GM12875 (cell line): ENCODE measurements at regions not wholly inside any gene's neighbourhood (a gene's known extent, or its start where the extent isn't known, plus 50 kb on each side); places are given as distances from the start of the nearest gene placed in this dataset.

Source experiments
- H3K4me3 ChIP-seq: one replicate; pipeline ENCODE4 v1.5.1; 2011; ENCODE audit warnings: low read depth, low read length, control low read depth
- TF ChIP-seq, protein P1 (sequence below): IDR thresholded peaks from 2 replicates; pipeline ENCODE4 v1.5.1; 2011; ENCODE audit warnings: low read depth, mild to moderate bottlenecking, control low read depth, inconsistent platforms, low read length, moderate library complexity, borderline replicate concordance; ENCODE audit not compliant: insufficient read depth

DNA sequence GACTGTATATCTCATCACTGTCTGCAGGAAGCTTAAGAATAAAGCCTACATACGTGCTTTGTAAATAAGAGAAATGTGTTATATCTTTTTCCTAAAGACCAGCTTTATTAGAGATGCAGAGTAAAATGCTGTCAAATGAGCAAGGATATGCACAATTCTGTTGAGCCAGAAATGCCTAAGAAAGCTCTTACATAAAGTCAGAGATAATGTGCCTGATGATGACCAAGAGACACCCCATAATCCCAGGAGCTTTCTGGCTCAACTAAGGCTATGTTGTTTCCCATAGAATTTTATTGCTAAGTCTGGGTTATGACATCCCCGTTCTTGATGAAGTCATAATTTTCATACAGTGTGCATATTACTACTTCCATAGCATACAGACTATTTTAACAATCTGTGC, 209.9 kb downstream of the GALC start:
- TF ChIP-seq, protein P1, sequence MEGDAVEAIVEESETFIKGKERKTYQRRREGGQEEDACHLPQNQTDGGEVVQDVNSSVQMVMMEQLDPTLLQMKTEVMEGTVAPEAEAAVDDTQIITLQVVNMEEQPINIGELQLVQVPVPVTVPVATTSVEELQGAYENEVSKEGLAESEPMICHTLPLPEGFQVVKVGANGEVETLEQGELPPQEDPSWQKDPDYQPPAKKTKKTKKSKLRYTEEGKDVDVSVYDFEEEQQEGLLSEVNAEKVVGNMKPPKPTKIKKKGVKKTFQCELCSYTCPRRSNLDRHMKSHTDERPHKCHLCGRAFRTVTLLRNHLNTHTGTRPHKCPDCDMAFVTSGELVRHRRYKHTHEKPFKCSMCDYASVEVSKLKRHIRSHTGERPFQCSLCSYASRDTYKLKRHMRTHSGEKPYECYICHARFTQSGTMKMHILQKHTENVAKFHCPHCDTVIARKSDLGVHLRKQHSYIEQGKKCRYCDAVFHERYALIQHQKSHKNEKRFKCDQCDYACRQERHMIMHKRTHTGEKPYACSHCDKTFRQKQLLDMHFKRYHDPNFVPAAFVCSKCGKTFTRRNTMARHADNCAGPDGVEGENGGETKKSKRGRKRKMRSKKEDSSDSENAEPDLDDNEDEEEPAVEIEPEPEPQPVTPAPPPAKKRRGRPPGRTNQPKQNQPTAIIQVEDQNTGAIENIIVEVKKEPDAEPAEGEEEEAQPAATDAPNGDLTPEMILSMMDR = no peak
- H3K4me3 ChIP-seq = no peak overlapping the region

DNA sequence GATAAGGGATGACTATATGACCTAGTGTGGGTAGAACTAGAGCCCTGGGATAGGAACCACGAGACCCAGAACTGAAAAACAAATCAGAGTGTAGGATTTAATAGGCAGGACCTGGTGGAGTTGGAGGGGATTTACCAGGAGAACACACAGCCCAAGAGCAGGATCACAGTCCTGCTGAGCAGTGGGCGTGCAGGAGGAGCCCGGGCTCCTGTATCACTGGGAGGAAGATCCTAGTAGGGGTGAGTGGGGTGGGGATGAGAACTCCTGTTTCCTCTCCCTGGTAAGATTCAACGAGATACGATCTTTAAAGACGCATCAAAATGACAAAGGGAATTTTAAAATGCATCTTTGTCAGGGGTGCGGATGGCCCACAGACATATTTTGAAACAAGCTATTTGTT, 220.1 kb downstream of the GALC start:
- no peak overlapping the region for H3K4me3 ChIP-seq
- TF ChIP-seq, protein P1 = no peak

DNA sequence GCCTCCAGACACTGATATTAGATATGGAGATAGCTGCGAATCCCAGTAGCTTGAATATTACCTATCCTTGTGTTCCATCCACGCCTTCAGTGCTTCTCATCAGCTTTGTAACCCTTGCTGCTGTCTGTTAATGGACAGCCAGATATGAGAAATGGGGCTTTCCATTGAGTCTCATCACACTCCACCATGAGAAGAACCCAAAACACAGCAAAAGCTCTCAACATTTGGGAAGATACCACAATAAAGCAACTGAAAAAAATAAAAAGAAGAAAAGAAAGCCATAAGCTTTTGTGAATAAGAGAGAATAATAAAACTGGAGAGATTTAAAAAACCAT, 225.4 kb downstream of the GALC start:
- TF ChIP-seq, protein P1 = no peak
- no peak overlapping the region for H3K4me3 ChIP-seq

DNA sequence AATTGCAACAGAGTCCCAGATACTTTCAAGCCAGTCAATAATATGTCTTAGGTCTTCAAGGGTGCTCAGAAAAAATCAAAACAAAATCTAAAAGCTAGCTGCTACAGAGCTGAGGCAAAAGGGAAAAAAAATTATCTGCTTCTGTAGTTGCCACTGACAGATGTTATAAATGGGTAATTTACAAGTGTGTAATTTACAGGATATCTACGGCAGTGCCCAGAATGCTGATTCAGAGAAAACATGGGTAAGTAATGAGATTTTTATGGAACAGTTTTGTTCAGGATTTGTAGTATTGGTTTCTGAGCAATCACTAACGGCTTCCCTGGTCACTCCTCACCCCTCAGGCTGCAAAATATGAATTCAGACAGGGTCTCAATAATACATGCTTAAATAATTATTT, 234.1 kb downstream of the GALC start:
- no peak overlapping the region for H3K4me3 ChIP-seq
- TF ChIP-seq, protein P1 = no peak

DNA sequence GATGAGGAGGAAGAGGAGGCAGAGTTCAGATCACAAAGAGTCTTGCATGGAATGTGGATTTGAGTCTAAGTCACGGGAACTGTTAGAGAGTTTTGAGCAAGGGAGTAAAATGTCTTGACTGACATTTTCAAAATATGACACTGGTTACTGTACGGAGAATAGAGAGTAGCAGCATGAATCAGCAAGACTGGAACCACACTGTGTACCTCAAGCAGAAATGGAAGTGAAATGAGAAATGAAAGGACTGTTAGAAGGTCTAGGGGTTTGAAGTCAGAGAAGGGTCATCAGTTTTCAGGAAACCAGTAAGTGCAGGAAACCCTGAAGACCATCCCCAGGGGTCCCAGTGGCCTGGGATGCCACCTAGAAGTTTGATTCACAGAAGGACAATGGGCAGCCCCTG, 236.3 kb downstream of the GALC start:
- TF ChIP-seq, protein P1 = no peak
- no peak overlapping the region for H3K4me3 ChIP-seq

DNA sequence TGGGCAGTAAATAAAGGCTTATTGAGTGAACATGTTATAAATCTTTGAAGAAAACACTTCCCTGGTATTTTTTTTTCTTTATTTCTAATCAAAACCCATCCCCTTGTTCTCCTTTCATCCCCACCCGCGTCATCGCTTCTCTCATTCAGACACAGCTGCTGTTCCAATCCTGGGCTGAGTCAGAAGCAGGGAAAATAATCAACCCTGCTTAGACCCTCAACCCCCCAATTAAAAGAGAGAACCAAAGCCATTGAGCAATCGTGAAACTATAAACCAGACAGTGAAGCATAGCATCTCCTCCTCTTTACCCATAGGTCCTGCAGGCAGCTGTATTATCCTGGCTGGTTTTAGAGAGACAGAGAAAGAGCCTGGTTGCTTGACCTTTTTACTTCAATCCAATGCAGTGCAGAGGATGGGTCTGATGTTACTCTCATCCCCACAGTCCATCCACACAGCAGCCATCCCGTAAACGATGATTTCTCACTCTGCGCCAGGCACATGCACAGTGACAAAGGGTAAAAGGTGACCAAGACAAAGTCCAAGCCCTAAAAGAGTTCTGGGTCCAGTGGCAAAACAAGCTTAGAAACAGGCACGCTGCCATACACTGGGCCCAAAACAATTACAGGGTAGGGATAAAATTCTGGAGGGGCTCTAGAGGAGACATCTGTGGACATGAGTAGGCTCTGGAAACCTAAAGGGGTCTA, 238.3 kb downstream of the GALC start:
- H3K4me3 ChIP-seq = no peak overlapping the region
- TF ChIP-seq, protein P1 = no peak

DNA sequence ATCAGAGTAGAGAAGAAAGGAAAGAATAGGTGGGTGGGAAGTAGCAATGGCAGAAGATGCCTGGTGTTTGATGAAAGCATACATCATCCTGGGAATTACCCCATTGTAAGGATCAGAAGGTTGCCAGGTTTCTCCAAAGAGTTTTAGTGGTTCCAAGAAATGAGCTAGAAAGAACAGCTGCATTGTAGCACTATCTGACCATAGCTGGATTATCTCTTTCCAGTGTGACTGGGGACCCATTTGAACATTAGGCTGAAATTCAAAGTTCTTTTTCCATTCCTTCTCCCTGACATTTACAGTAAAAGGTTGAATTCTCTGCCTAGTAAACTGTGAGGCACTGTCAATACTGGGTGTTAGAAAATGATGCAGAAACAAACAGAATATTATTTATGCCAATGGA, 244.4 kb downstream of the GALC start:
- TF ChIP-seq, protein P1 = no peak
- H3K4me3 ChIP-seq = no peak overlapping the region
